Hepatocyte (in vitro differentiated cells): ENCODE measurements at regions not wholly inside any gene's neighbourhood (a gene's known extent, or its start where the extent isn't known, plus 50 kb on each side); places are given as distances from the start of the nearest gene placed in this dataset.

Experiments
- DNase-seq: peaks from one replicate; pipeline ENCODE4 v3.0.0-alpha.2; 2016; ENCODE audit warnings: low spot score
- H2AFZ ChIP-seq: fragments of 200-600 bp; sonication (generic); 2 replicates; pipeline ENCODE4 v1.6.0; 2016; ENCODE audit warnings: antibody characterized with exemption, mild to moderate bottlenecking
- H3K27ac ChIP-seq: fragments of 200-600 bp; sonication (generic); 2 replicates; pipeline ENCODE4 v1.5.1; 2016; ENCODE audit warnings: mild to moderate bottlenecking
- H3K27me3 ChIP-seq: fragments of 200-600 bp; sonication (generic); 2 replicates; pipeline ENCODE4 v1.6.1; 2016
- H3K36me3 ChIP-seq: fragments of 200-600 bp; sonication (generic); replicated peaks from 2 replicates; pipeline ENCODE4 v1.5.1; 2016; ENCODE audit warnings: low read depth; ENCODE audit not compliant: insufficient read depth
- H3K4me1 ChIP-seq: fragments of 200-600 bp; sonication (generic); 2 replicates; pipeline ENCODE4 v1.5.1; 2016; ENCODE audit warnings: mild to moderate bottlenecking, moderate library complexity; ENCODE audit not compliant: insufficient read depth
- H3K4me2 ChIP-seq: fragments of 200-600 bp; sonication (generic); 2 replicates; pipeline ENCODE4 v1.6.0; 2016
- H3K4me3 ChIP-seq: fragments of 200-600 bp; sonication (generic); 2 replicates; pipeline ENCODE4 v1.5.1; 2016; ENCODE audit warnings: mild to moderate bottlenecking
- H3K79me2 ChIP-seq: fragments of 200-600 bp; sonication (generic); 2 replicates; pipeline ENCODE4 v1.6.0; 2017; ENCODE audit warnings: mild to moderate bottlenecking
- H3K9me2 ChIP-seq: fragments of 200-600 bp; sonication (generic); replicated peaks from 2 replicates; pipeline ENCODE4 v1.6.0; 2017; ENCODE audit warnings: mild to moderate bottlenecking; ENCODE audit not compliant: insufficient read depth
- H3K9me3 ChIP-seq: fragments of 200-600 bp; sonication (generic); 2 replicates; pipeline ENCODE4 v1.5.1; 2016; ENCODE audit warnings: low read depth, mild to moderate bottlenecking
- H4K20me1 ChIP-seq: fragments of 200-600 bp; sonication (generic); 2 replicates; pipeline ENCODE4 v1.6.0; 2016; ENCODE audit warnings: mild to moderate bottlenecking; ENCODE audit not compliant: insufficient read depth, poor library complexity, severe bottlenecking
- EZH2 ChIP-seq: fragments of 200-600 bp; sonication (generic); IDR thresholded peaks from 2 replicates; pipeline ENCODE4 v1.6.1; 2016; ENCODE audit warnings: antibody characterized with exemption, mild to moderate bottlenecking, borderline replicate concordance
- EZH2phosphoT487 ChIP-seq: fragments of 200-600 bp; sonication (generic); IDR thresholded peaks from one replicate; pipeline ENCODE4 v1.6.1; 2018; ENCODE audit warnings: antibody characterized with exemption, mild to moderate bottlenecking, low read depth, moderate library complexity; ENCODE audit not compliant: unreplicated experiment, severe bottlenecking
- WGBS: methylation state at CpG from one replicate; pipeline ENCODE4 v1.1.6; 2016; ENCODE audit warnings: low lambda C conversion rate; ENCODE audit errors: missing lambda C conversion rate; 5-methylcytosine and 5-hydroxymethylcytosine counted together
- TF ChIP-seq, protein P1 (sequence below): fragments of 200-600 bp; sonication (generic); IDR thresholded peaks from 2 replicates; pipeline ENCODE4 v1.5.1; 2016; ENCODE audit warnings: antibody characterized with exemption, mild to moderate bottlenecking; ENCODE audit not compliant: poor library complexity

DNA sequence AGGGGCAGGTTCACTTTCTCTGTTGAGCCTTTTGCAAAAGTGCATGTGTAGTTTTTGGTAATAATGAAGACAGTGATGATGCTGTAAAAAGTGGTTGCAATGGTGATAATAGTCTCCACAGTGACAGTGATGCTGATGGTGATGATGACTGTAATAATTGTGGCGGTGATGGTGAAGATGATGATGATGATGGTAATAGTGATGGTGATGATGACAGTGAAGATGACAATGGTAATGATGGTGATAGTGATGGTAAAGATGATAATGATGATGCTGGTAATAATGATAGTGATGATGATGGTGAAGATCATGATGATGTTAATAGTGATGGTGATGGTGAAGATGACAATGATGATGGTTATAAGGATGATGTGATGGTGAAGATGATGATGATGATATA is 67.7 kb upstream of the LRFN2 start:
- no peak for DNase-seq
- H3K9me2 ChIP-seq: no peaks in the 10 kb centered on the region
- no peak overlapping the region for H2AFZ ChIP-seq
- H3K27me3 ChIP-seq: peaks cover 6% of the 10 kb centered on the region
- TF ChIP-seq EZH2 (no peak), EZH2phosphoT487 (no peak)
- no peak overlapping the region for H3K4me2 ChIP-seq
- H3K4me3 ChIP-seq: no peak overlapping the region
- H3K9me3 ChIP-seq: no peaks in the 10 kb centered on the region
- WGBS: 96% methylated on average over 1 of the region's 1 CpG
- no peaks in the 10 kb centered on the region for H3K36me3 ChIP-seq
- no peaks in the 10 kb centered on the region for H3K4me1 ChIP-seq
- H3K27ac ChIP-seq: no peak overlapping the region
- no peaks in the 10 kb centered on the region for H3K79me2 ChIP-seq
- H4K20me1 ChIP-seq: no peaks in the 10 kb centered on the region

DNA sequence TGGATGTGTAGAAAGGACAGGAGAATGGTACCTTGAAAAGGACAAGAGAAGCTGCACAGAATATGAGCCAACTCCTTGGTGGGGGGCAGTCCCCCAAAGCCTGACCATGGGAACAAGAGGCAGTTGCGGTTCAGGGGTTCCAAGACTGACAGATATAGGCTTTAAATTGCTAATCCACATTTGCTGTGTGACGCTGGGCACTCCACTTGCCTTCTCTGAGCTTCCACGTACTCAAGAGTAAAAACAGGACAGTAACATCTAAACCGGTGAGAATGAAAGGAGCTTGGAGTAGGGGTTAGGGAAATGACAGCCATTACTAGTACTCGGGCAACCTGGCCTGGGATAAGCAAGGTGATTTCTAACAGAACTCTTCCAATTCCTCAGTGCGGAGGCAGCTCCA is 57.9 kb upstream of the LRFN2 start:
- no peak for DNase-seq
- H3K9me2 ChIP-seq: no peaks in the 10 kb centered on the region
- no peak overlapping the region for H3K4me3 ChIP-seq
- no peaks in the 10 kb centered on the region for H3K79me2 ChIP-seq
- no peak overlapping the region for H2AFZ ChIP-seq
- TF ChIP-seq EZH2phosphoT487 (no peak), EZH2 (no peak)
- TF ChIP-seq, protein P1, sequence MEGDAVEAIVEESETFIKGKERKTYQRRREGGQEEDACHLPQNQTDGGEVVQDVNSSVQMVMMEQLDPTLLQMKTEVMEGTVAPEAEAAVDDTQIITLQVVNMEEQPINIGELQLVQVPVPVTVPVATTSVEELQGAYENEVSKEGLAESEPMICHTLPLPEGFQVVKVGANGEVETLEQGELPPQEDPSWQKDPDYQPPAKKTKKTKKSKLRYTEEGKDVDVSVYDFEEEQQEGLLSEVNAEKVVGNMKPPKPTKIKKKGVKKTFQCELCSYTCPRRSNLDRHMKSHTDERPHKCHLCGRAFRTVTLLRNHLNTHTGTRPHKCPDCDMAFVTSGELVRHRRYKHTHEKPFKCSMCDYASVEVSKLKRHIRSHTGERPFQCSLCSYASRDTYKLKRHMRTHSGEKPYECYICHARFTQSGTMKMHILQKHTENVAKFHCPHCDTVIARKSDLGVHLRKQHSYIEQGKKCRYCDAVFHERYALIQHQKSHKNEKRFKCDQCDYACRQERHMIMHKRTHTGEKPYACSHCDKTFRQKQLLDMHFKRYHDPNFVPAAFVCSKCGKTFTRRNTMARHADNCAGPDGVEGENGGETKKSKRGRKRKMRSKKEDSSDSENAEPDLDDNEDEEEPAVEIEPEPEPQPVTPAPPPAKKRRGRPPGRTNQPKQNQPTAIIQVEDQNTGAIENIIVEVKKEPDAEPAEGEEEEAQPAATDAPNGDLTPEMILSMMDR: no peak
- H3K4me1 ChIP-seq: no peaks in the 10 kb centered on the region
- no peak overlapping the region for H3K4me2 ChIP-seq
- H4K20me1 ChIP-seq: no peaks in the 10 kb centered on the region
- WGBS: 87% methylated on average over 6 of the region's 6 CpGs
- H3K9me3 ChIP-seq: no peaks in the 10 kb centered on the region
- no peaks in the 10 kb centered on the region for H3K36me3 ChIP-seq
- H3K27me3 ChIP-seq: peaks cover 24% of the 10 kb centered on the region
- H3K27ac ChIP-seq: no peak overlapping the region

DNA sequence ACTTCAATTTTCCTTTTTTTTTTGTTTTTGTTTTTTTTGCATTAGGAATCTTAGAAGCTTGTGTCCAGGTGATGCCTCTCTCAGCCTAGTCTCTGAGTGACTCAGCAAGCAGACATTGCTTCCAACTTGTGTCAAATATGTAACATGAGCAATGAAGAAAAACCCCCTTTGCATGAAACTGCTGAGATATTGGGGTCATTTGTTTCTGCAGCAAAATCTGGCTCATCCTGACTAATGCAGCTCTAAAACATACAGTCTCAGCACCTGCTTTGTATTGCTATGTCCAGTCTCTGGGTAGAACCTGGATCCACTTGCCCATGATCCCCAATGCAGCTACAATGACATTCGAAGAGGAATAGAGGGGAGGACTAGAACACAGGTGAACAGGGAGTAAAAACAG is 55.7 kb upstream of the LRFN2 start:
- Histone ChIP-seq H3K9me3 (no peaks in the 10 kb centered on the region), H3K4me1 (no peaks in the 10 kb centered on the region), H3K27ac (no peak overlapping the region), H2AFZ (no peak overlapping the region), H3K79me2 (no peaks in the 10 kb centered on the region), H4K20me1 (no peaks in the 10 kb centered on the region), H3K4me2 (no peak overlapping the region), H3K4me3 (no peak overlapping the region), H3K9me2 (no peaks in the 10 kb centered on the region), H3K36me3 (no peaks in the 10 kb centered on the region), H3K27me3 (peaks cover 7% of the 10 kb centered on the region)
- WGBS: 90% methylated on average over 1 of the region's 1 CpG
- no peak for DNase-seq
- TF ChIP-seq, protein P1: no peak

DNA sequence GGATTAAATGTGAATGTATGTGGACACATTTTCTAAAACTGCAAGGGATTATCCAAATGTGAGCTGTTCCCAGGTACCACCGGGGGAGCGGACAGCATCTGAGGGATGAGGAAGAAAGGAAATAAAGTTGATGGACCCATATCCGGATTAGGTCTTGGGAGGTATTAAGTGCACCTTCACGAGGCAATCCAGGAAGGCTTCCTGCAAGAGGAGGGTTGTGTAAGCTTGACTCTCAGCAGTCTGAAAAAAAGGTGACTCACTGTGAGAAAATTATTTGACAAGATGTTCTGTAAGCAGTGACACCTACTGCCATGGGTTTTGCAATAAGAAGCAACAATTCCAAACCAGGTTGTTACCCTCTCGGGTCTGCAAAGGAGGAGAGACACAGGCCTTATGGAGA is 55.0 kb upstream of the LRFN2 start:
- WGBS: 97% methylated on average over 5 of the region's 5 CpGs
- Histone ChIP-seq H3K27ac (no peak overlapping the region), H3K27me3 (peaks cover under 1% of the 10 kb centered on the region), H3K4me1 (no peaks in the 10 kb centered on the region), H3K79me2 (no peaks in the 10 kb centered on the region), H2AFZ (no peak overlapping the region), H3K9me3 (no peaks in the 10 kb centered on the region), H4K20me1 (no peaks in the 10 kb centered on the region), H3K9me2 (no peaks in the 10 kb centered on the region), H3K36me3 (no peaks in the 10 kb centered on the region), H3K4me2 (no peak overlapping the region), H3K4me3 (no peak overlapping the region)
- TF ChIP-seq EZH2 (no peak), EZH2phosphoT487 (no peak)
- TF ChIP-seq, protein P1: no peak
- no peak for DNase-seq
